ENCODE measurements at regions not wholly inside any gene's neighbourhood (a gene's known extent, or its start where the extent isn't known, plus 50 kb on each side); places are given as distances from the start of the nearest gene placed in this dataset.

DNA sequence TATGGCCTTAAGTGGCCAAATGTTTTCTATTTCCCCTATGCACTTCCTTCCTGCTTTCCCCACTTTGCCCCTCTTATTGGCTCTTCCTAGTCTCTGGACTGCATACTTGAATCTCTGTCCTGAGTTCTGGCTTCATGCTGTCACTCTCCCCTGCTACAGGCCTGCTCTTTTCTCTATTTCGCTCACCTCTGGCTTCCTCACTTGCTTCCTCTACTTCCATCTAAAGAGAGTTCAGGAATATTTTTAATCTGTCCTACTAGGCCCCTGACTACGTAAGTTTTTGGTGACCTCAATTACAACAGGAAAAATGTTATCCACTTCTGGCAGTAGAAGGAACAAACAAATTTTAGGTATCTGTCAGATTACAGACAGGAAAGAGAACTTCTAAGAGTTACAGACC is 65.7 kb upstream of the WDR17 start:
- no peak for ATAC-seq
- Histone ChIP-seq H3K36me3 (no peaks in the 10 kb centered on the region), H3K4me3 (no peak overlapping the region), H3K27me3 (ENCODE audit: low read depth) (peaks cover 14% of the 10 kb centered on the region), H3K27ac (no peak overlapping the region), H3K4me1 (peaks cover 16% of the 10 kb centered on the region), H3K9me3 (no peaks in the 10 kb centered on the region)
- no peak for TF ChIP-seq CTCF (IDR thresholded peaks at IDR 0.05)
- intact Hi-C loops (cut with DNase I), result no loop called here
- no peak for DNase-seq

DNA sequence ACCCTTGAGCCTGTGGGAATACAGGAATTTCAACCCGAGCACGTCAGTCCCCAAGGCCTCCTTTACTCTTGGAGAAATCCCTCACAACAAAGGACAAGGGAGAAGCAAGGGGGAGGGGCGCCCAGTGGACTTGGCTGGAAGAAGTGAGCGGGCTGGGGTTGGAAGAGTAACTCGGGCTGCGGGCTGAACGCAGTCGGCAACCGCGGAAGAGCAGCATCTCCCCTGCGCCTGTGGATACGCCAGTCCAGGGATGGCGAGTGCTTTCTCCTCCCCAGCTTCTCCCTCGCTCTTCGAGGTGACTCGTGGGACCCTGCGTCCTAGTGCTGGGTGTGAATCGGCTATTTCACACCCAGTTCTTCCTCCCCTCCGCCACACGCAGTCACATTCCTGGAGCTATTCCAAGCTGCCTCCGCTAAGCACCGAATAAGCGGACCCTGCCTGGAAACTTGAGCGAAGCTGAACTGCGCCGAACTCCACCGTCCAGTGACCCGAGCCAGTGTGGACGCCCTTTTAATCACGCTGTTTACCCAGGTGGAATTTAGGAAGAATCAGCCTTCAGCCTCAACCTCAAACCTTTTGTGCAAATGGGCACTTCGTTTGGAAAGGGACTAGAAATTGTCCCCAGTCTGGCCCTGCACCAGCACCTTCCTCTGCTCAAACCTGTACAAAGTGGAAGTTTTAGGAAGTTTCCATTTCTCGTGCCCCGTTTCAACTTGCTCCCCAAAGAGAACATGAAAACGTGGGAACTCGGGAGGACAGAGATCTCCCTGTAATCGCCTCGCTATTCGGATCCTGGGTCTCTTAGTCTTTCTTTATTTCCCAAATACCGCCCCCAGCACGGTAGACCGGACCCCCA is 64.3 kb upstream of the WDR17 start:
- Histone ChIP-seq H3K36me3 (no peaks in the 10 kb centered on the region), H3K4me3 (peak overlapping the region; percentile 62), H3K27me3 (ENCODE audit: low read depth) (peaks cover 14% of the 10 kb centered on the region), H3K4me1 (peaks cover 16% of the 10 kb centered on the region), H3K9me3 (no peaks in the 10 kb centered on the region), H3K27ac (peak overlapping the region; percentile 46)
- peak; percentile 70 to 72 for ATAC-seq
- DNase-seq, result peak; percentile 61
- intact Hi-C loops (cut with DNase I), result no loop called here
- TF ChIP-seq CTCF (IDR thresholded peaks at IDR 0.05), result no peak

DNA sequence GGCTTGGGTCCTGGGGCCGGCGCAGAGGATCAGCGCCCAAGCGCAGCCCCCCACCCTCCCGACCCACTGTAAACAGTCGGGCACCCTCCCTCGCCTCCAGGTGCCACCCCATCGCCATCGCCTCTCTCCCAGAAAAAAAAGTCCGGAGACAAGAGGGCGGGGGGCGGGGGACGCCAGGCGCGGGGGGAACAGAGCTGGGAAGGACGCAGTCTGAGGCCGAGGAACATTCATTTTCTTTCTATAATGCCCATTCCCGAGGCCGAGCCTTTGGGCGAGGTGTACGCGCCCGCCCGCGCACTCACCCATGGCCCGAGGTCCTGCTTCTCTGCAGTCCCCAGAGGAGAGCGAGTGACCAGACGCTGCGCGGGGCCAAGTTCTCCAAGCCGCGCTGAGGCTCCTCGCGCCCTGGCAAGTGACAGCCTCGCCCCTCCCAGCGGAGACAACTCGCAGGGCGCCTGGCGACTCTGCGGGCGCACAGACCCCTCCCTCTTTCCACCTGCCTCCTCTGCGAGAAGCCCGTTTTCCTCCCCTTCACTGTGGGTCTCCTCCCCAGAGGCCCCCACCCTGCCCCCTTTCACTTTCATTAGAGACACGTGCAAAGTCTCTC is 63.5 kb upstream of the WDR17 start:
- Histone ChIP-seq H3K4me3 (peak overlapping the region; percentile 62), H3K4me1 (peaks cover 16% of the 10 kb centered on the region), H3K36me3 (no peaks in the 10 kb centered on the region), H3K27me3 (ENCODE audit: low read depth) (peaks cover 14% of the 10 kb centered on the region), H3K27ac (peak overlapping the region; percentile 46), H3K9me3 (no peaks in the 10 kb centered on the region)
- DNase-seq (peak; percentile 66), ATAC-seq (peak; percentile 86 to 88)
- intact Hi-C loops (cut with DNase I), result no loop called here
- no peak for TF ChIP-seq CTCF (IDR thresholded peaks at IDR 0.05)

GRCh38 chr4:176005766-176006165 is 59.9 kb upstream of the WDR17 start:
- no peaks in the 10 kb centered on the region for H3K9me3 ChIP-seq
- H3K36me3 ChIP-seq, result no peaks in the 10 kb centered on the region
- no peak overlapping the region for H3K4me3 ChIP-seq
- H3K4me1 ChIP-seq, result peaks cover 16% of the 10 kb centered on the region
- H3K27me3 ChIP-seq (ENCODE audit: low read depth), result peaks cover 14% of the 10 kb centered on the region
- no peak overlapping the region for H3K27ac ChIP-seq
- intact Hi-C loops (cut with DNase I), result no loop called here
- no peak for DNase-seq
- TF ChIP-seq CTCF (IDR thresholded peaks at IDR 0.05), result no peak
- ATAC-seq, result no peak

GRCh38 chr4:176009254-176009653 is 56.4 kb upstream of the WDR17 start:
- TF ChIP-seq CTCF (IDR thresholded peaks at IDR 0.05), result no peak
- Histone ChIP-seq H3K4me3 (no peak overlapping the region), H3K4me1 (no peaks in the 10 kb centered on the region), H3K9me3 (no peaks in the 10 kb centered on the region), H3K27ac (no peak overlapping the region), H3K27me3 (ENCODE audit: low read depth) (no peaks in the 10 kb centered on the region), H3K36me3 (no peaks in the 10 kb centered on the region)
- no peak for ATAC-seq
- intact Hi-C loops (cut with DNase I), result no loop called here
- DNase-seq, result no peak

All from lower lobe of right lung (tissue), 2 donors.